WI38 (cell line): ENCODE measurements at regions not wholly inside any gene's neighbourhood (a gene's known extent, or its start where the extent isn't known, plus 50 kb on each side); places are given as distances from the start of the nearest gene placed in this dataset.
"Not testable (repeated sequence)": the region's sequence is repeated elsewhere in the genome, so short reads cannot be mapped to it uniquely, and the experiment has no call there.

ENCODE experiments used
- H3K4me3 ChIP-seq: 2 replicates; pipeline ENCODE4 v1.5.1; 2011; ENCODE audit warnings: low read depth, mild to moderate bottlenecking, control low read depth, low read length
- TF ChIP-seq, protein P1 (sequence below): IDR thresholded peaks from 2 replicates; pipeline ENCODE4 v1.5.1; 2012; ENCODE audit warnings: low read depth, mild to moderate bottlenecking, control low read depth, low read length

DNA sequence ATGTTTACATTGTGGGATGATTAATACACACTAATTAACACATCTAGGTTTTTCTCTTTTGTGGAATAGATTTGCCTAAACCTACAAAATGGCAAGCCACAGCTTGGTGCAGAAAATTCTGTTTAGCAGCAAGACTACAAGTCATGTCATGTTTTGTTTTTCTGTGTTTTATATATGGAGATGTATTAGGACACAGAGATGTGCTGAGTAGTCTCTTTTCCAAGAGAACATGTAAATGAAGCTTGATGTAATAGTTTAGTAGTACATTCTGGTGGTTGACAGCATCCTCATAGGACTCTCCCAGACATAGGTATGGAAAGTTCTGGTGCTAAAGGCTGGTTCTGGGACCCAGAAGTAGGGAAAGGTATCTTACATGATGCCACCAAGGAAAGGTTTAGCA lies 1345.4 kb downstream of the CDH11 start:
- H3K4me3 ChIP-seq, result no peak overlapping the region
- TF ChIP-seq, protein P1, sequence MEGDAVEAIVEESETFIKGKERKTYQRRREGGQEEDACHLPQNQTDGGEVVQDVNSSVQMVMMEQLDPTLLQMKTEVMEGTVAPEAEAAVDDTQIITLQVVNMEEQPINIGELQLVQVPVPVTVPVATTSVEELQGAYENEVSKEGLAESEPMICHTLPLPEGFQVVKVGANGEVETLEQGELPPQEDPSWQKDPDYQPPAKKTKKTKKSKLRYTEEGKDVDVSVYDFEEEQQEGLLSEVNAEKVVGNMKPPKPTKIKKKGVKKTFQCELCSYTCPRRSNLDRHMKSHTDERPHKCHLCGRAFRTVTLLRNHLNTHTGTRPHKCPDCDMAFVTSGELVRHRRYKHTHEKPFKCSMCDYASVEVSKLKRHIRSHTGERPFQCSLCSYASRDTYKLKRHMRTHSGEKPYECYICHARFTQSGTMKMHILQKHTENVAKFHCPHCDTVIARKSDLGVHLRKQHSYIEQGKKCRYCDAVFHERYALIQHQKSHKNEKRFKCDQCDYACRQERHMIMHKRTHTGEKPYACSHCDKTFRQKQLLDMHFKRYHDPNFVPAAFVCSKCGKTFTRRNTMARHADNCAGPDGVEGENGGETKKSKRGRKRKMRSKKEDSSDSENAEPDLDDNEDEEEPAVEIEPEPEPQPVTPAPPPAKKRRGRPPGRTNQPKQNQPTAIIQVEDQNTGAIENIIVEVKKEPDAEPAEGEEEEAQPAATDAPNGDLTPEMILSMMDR, result no peak

DNA sequence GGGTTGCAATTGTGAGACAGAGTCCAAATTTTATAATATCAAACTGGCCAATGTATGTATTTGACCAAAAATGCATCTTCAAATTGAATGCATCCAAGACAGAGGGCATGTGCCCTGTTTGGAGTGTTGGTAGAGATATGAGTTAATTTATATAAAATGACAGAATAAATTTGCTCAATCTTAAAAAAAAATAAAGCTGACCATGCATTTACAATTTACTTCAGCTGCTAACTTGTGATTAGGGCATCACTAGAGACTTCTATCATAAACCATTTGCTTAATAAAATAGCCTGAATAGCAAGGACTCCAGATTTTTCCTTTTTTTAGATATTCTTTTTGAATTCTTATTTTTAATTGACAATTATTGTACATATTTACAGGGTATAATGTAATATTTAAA lies 1345.8 kb downstream of the CDH11 start:
- TF ChIP-seq, protein P1, result no peak
- H3K4me3 ChIP-seq, result no peak overlapping the region

- H3K4me3 ChIP-seq, result no peak overlapping the region
- TF ChIP-seq, protein P1, result no peak
These were observed 1347.6 kb downstream of the CDH11 start for GRCh38 chr16:63774302-63774701.

DNA sequence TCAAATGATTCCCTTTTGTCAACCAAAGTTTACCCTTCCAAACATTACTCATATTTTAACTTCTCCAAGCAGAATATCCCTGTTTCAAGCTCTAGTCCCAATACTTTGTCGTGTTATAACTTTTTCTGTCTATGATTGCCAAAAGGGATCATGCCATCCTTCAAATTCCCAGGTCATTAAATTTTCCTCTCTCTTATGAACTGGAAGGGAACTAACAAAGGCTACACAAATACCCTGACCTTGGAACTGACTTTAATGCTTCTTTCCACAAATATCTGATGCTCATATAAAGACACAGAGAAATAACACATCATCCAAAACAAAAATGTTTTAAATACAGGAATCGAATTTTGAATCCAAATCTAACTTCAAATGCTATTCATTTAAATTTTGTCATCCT lies 1352.7 kb downstream of the CDH11 start:
- TF ChIP-seq, protein P1, result no peak
- no peak overlapping the region for H3K4me3 ChIP-seq

GRCh38 chr16:63760246-63760645 lies 1361.6 kb downstream of the CDH11 start:
- not testable (repeated sequence) for H3K4me3 ChIP-seq

- no peak overlapping the region for H3K4me3 ChIP-seq
- TF ChIP-seq, protein P1, result no peak
These were observed 1369.5 kb downstream of the CDH11 start for GRCh38 chr16:63752347-63752746.

DNA sequence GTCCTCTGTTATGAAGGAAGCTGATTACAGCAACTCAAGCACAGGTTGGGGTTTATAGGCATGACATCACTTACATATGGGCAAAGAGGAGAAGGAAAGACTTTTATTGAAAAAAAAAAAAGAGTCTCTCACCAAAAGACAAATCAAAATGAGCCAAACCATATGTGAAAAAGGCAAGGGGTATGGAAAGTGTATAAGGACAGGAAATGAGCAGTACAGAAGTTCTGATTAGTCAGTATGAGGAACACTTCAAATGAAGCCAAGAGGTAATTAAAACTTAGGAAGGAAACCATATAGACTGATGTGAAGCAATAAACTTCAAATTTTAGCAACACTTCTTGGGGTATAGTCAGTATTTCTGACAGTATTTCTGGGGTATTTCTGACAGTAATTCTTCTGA lies 1372.6 kb downstream of the CDH11 start:
- no peak overlapping the region for H3K4me3 ChIP-seq
- TF ChIP-seq, protein P1, result no peak

DNA sequence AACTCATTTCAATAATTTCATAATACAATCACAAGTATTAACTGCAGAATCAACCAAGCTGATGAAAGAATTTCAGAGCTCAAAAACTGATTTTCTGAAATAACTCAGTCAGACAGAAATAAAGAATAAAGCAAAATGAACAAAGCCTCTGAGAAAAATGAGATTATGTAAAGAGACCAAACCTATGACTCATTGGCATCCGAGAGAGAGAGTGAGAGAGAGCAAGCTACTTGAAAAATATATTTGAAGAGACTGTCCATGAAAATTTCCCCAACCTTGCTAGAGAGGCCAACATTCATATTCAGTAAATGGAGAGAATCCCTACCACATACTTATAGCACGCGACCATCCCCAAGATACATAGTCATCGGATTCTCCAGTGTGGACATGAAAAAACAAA lies 1376.4 kb downstream of the CDH11 start:
- no peak overlapping the region for H3K4me3 ChIP-seq
- TF ChIP-seq, protein P1, result no peak
